GM23338 (cell line): ENCODE measurements at regions not wholly inside any gene's neighbourhood (a gene's known extent, or its start where the extent isn't known, plus 50 kb on each side); places are given as distances from the start of the nearest gene placed in this dataset.
A peak's percentile ranks its signal among the peaks of the same experiment; 100 is the strongest.

ENCODE experiments used
- ATAC-seq: fragments of 200-7000 bp; cut with Tn5 transposase; 3 replicates; pipeline ENCODE4 v1.9.1; 2020
- DNase-seq: peaks from one replicate; pipeline ENCODE4 v3.0.0-alpha.2; 2015; ENCODE audit warnings: low spot score
- H2AFZ ChIP-seq: fragments of 200-600 bp; sonication (generic); 2 replicates; pipeline ENCODE4 v1.8.0; 2016; ENCODE audit warnings: antibody characterized with exemption, mild to moderate bottlenecking, moderate library complexity
- H3F3A ChIP-seq: fragments of 200-600 bp; sonication (generic); replicated peaks from 2 replicates; pipeline ENCODE4 v1.8.0; 2017; ENCODE audit warnings: antibody characterized with exemption, mixed run types, low read depth
- H3K27ac ChIP-seq: fragments of 200-600 bp; sonication (generic); 2 replicates; pipeline ENCODE4 v1.6.1; 2016; ENCODE audit warnings: low read depth
- H3K27me3 ChIP-seq: fragments of 200-600 bp; sonication (generic); 2 replicates; pipeline ENCODE4 v1.8.0; 2016; ENCODE audit warnings: mild to moderate bottlenecking, mixed run types, moderate library complexity; ENCODE audit not compliant: insufficient read depth
- H3K36me3 ChIP-seq: fragments of 200-600 bp; sonication (generic); 2 replicates; pipeline ENCODE4 v1.8.0; 2016; ENCODE audit warnings: mild to moderate bottlenecking; ENCODE audit not compliant: insufficient read depth
- H3K4me1 ChIP-seq: fragments of 200-600 bp; sonication (generic); 2 replicates; pipeline ENCODE4 v1.8.0; 2016; ENCODE audit warnings: mild to moderate bottlenecking, moderate library complexity; ENCODE audit not compliant: insufficient read depth
- H3K4me2 ChIP-seq: fragments of 200-600 bp; sonication (generic); 2 replicates; pipeline ENCODE4 v1.7.1; 2017; ENCODE audit warnings: mixed run types
- H3K4me3 ChIP-seq: fragments of 200-600 bp; sonication (generic); 2 replicates; pipeline ENCODE4 v1.6.1; 2016; ENCODE audit warnings: mixed run types
- H3K79me2 ChIP-seq: fragments of 200-600 bp; sonication (generic); replicated peaks from 2 replicates; pipeline ENCODE4 v1.8.0; 2017; ENCODE audit warnings: mild to moderate bottlenecking; ENCODE audit not compliant: insufficient read depth
- H3K9me2 ChIP-seq: fragments of 200-600 bp; sonication (generic); 2 replicates; pipeline ENCODE4 v1.8.0; 2017; ENCODE audit not compliant: insufficient read depth
- H4K20me1 ChIP-seq: fragments of 200-600 bp; sonication (generic); replicated peaks from 2 replicates; pipeline ENCODE4 v1.8.0; 2017; ENCODE audit warnings: mild to moderate bottlenecking; ENCODE audit not compliant: insufficient read depth
- H3K27ac Mint-ChIP-seq: 2 replicates; pipeline ENCODE4 v1.8.0; 2020; ENCODE audit warnings: inconsistent platforms, mild to moderate bottlenecking, moderate library complexity, mixed read lengths
- H3K27me3 Mint-ChIP-seq: 3 replicates; pipeline ENCODE4 v1.8.0; 2022; ENCODE audit warnings: low read depth, mild to moderate bottlenecking, moderate library complexity, mixed read lengths, inconsistent platforms; ENCODE audit not compliant: insufficient read depth, poor library complexity
- H3K36me3 Mint-ChIP-seq: 3 replicates; pipeline ENCODE4 v1.8.0; 2021; ENCODE audit warnings: low read depth, mild to moderate bottlenecking, inconsistent platforms, moderate library complexity, mixed read lengths
- H3K4me1 Mint-ChIP-seq: 3 replicates; pipeline ENCODE4 v1.8.0; 2020; ENCODE audit warnings: mild to moderate bottlenecking, inconsistent platforms, mixed read lengths
- H3K4me3 Mint-ChIP-seq: 3 replicates; pipeline ENCODE4 v1.8.0; 2021; ENCODE audit warnings: moderate library complexity, mild to moderate bottlenecking, inconsistent platforms, mixed read lengths
- H3K9me3 Mint-ChIP-seq: 3 replicates; pipeline ENCODE4 v1.8.0; 2020; ENCODE audit warnings: moderate library complexity, mild to moderate bottlenecking, inconsistent platforms, mixed read lengths
- CREB1 ChIP-seq: fragments of 250-450 bp; sonication (Bioruptor Pico); IDR thresholded peaks from 2 replicates; pipeline ENCODE4 v1.5.0; 2020; ENCODE audit warnings: low read depth, mild to moderate bottlenecking, moderate library complexity
- EZH2 ChIP-seq: fragments of 200-600 bp; sonication (generic); IDR thresholded peaks from one replicate; pipeline ENCODE4 v1.8.0; 2017; ENCODE audit warnings: antibody characterized with exemption, mild to moderate bottlenecking, low read depth; ENCODE audit not compliant: unreplicated experiment
- EZH2phosphoT487 ChIP-seq: fragments of 200-600 bp; sonication (generic); IDR thresholded peaks from one replicate; pipeline ENCODE4 v1.8.1; 2018; ENCODE audit warnings: antibody characterized with exemption; ENCODE audit not compliant: unreplicated experiment
- JUNB ChIP-seq: IDR thresholded peaks from one replicate; pipeline ENCODE4 v1.6.1; 2016; ENCODE audit warnings: antibody characterized with exemption; ENCODE audit not compliant: unreplicated experiment
- NANOG ChIP-seq: IDR thresholded peaks from 2 replicates; pipeline ENCODE4 v1.6.1; 2016; ENCODE audit warnings: antibody characterized with exemption, borderline replicate concordance
- ZNF114 ChIP-seq: fragments of 250-450 bp; sonication (Bioruptor Pico); IDR thresholded peaks from 2 replicates; pipeline ENCODE4 v1.5.0; 2020; ENCODE audit warnings: mild to moderate bottlenecking, moderate library complexity
- ZNF331 ChIP-seq: fragments of 250-450 bp; sonication (Bioruptor Pico); IDR thresholded peaks from 2 replicates; pipeline ENCODE4 v1.5.0; 2020; ENCODE audit warnings: low read depth, mild to moderate bottlenecking, moderate library complexity
- TF ChIP-seq, protein P1 (sequence below): IDR thresholded peaks from 2 replicates; pipeline ENCODE4 v1.6.1; 2016; ENCODE audit warnings: antibody characterized with exemption
- TF ChIP-seq, protein P2 (sequence below): fragments of 250-450 bp; sonication (Bioruptor Pico); IDR thresholded peaks from 2 replicates; pipeline ENCODE4 v1.5.0; 2020; ENCODE audit warnings: mild to moderate bottlenecking, moderate library complexity
- TF ChIP-seq, protein P3 (sequence below), 2 experiments: fragments of 200-600 bp in 1 of 2; sonication (generic) in 1 of 2; conservative IDR thresholded peaks; 2 replicates each; pipeline versions ENCODE4 v1.5.1 to v1.6.1; 2016 to 2017; ENCODE audit warnings: antibody characterized with exemption in 2 of 2, low read depth in 2 of 2, mild to moderate bottlenecking in 2 of 2, moderate library complexity in 1 of 2

DNA sequence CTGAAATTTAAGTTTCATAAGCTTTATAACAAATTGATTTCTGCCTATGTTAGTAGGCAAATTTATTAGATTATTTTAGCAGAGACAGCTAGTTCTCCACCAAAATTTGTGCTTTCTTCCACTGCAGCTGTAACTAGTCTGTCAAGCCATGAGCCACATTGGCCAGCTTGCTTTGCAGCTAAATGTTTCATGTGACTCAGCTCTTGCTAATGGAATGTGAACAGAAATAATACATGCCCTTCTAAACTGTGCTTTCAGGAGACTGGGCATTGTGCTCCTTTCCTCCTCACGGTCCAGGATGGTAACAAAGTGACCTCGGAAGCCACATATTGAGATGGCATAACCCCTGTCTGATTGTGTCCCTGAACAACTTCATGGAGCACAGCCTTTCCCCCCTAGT lies 51.3 kb upstream of the KPNA4 start:
- Histone ChIP-seq H3K36me3 (no peaks in the 10 kb centered on the region), H2AFZ (0 out of 2 replicates have a peak overlapping the region, but pooled peaks have one; percentile 29), H4K20me1 (no peaks in the 10 kb centered on the region), H3K4me1 (no peaks in the 10 kb centered on the region), H3F3A (no peaks in the 10 kb centered on the region), H3K27ac (no peak overlapping the region), H3K79me2 (no peaks in the 10 kb centered on the region), H3K27me3 (no peaks in the 10 kb centered on the region), H3K4me2 (no peak overlapping the region), H3K9me2 (no peaks in the 10 kb centered on the region), H3K4me3 (no peak overlapping the region)
- ATAC-seq (no peak), DNase-seq (no peak)
- TF ChIP-seq NANOG = no peak
- TF ChIP-seq, protein P1, sequence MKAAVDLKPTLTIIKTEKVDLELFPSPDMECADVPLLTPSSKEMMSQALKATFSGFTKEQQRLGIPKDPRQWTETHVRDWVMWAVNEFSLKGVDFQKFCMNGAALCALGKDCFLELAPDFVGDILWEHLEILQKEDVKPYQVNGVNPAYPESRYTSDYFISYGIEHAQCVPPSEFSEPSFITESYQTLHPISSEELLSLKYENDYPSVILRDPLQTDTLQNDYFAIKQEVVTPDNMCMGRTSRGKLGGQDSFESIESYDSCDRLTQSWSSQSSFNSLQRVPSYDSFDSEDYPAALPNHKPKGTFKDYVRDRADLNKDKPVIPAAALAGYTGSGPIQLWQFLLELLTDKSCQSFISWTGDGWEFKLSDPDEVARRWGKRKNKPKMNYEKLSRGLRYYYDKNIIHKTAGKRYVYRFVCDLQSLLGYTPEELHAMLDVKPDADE = no peak
- no peak for TF ChIP-seq JUNB
- TF ChIP-seq, protein P2, sequence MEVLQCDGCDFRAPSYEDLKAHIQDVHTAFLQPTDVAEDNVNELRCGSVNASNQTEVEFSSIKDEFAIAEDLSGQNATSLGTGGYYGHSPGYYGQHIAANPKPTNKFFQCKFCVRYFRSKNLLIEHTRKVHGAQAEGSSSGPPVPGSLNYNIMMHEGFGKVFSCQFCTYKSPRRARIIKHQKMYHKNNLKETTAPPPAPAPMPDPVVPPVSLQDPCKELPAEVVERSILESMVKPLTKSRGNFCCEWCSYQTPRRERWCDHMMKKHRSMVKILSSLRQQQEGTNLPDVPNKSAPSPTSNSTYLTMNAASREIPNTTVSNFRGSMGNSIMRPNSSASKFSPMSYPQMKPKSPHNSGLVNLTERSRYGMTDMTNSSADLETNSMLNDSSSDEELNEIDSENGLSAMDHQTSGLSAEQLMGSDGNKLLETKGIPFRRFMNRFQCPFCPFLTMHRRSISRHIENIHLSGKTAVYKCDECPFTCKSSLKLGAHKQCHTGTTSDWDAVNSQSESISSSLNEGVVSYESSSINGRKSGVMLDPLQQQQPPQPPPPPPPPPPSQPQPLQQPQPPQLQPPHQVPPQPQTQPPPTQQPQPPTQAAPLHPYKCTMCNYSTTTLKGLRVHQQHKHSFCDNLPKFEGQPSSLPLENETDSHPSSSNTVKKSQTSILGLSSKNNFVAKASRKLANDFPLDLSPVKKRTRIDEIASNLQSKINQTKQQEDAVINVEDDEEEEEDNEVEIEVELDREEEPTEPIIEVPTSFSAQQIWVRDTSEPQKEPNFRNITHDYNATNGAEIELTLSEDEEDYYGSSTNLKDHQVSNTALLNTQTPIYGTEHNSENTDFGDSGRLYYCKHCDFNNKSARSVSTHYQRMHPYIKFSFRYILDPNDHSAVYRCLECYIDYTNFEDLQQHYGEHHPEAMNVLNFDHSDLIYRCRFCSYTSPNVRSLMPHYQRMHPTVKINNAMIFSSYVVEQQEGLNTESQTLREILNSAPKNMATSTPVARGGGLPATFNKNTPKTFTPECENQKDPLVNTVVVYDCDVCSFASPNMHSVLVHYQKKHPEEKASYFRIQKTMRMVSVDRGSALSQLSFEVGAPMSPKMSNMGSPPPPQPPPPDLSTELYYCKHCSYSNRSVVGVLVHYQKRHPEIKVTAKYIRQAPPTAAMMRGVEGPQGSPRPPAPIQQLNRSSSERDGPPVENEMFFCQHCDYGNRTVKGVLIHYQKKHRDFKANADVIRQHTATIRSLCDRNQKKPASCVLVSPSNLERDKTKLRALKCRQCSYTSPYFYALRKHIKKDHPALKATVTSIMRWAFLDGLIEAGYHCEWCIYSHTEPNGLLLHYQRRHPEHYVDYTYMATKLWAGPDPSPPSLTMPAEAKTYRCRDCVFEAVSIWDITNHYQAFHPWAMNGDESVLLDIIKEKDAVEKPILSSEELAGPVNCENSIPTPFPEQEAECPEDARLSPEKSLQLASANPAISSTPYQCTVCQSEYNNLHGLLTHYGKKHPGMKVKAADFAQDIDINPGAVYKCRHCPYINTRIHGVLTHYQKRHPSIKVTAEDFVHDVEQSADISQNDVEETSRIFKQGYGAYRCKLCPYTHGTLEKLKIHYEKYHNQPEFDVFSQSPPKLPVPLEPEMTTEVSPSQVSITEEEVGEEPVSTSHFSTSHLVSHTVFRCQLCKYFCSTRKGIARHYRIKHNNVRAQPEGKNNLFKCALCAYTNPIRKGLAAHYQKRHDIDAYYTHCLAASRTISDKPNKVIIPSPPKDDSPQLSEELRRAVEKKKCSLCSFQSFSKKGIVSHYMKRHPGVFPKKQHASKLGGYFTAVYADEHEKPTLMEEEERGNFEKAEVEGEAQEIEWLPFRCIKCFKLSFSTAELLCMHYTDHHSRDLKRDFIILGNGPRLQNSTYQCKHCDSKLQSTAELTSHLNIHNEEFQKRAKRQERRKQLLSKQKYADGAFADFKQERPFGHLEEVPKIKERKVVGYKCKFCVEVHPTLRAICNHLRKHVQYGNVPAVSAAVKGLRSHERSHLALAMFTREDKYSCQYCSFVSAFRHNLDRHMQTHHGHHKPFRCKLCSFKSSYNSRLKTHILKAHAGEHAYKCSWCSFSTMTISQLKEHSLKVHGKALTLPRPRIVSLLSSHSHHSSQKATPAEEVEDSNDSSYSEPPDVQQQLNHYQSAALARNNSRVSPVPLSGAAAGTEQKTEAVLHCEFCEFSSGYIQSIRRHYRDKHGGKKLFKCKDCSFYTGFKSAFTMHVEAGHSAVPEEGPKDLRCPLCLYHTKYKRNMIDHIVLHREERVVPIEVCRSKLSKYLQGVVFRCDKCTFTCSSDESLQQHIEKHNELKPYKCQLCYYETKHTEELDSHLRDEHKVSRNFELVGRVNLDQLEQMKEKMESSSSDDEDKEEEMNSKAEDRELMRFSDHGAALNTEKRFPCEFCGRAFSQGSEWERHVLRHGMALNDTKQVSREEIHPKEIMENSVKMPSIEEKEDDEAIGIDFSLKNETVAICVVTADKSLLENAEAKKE (CRISPR knock-in tag) = no peak
- no peak for TF ChIP-seq EZH2
- TF ChIP-seq EZH2phosphoT487 = no peak
- TF ChIP-seq, protein P3, sequence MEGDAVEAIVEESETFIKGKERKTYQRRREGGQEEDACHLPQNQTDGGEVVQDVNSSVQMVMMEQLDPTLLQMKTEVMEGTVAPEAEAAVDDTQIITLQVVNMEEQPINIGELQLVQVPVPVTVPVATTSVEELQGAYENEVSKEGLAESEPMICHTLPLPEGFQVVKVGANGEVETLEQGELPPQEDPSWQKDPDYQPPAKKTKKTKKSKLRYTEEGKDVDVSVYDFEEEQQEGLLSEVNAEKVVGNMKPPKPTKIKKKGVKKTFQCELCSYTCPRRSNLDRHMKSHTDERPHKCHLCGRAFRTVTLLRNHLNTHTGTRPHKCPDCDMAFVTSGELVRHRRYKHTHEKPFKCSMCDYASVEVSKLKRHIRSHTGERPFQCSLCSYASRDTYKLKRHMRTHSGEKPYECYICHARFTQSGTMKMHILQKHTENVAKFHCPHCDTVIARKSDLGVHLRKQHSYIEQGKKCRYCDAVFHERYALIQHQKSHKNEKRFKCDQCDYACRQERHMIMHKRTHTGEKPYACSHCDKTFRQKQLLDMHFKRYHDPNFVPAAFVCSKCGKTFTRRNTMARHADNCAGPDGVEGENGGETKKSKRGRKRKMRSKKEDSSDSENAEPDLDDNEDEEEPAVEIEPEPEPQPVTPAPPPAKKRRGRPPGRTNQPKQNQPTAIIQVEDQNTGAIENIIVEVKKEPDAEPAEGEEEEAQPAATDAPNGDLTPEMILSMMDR (conservative IDR thresholded peaks at IDR 0.05; ENCODE audit: low read depth in 2 of 2) = no peak
- no peak for TF ChIP-seq CREB1 (CRISPR knock-in tag)
- no peak for TF ChIP-seq ZNF331 (CRISPR knock-in tag)
- TF ChIP-seq ZNF114 = no peak
- Mint-ChIP-seq H3K4me1 (no peaks in the 10 kb centered on the region), H3K9me3 (no peaks in the 10 kb centered on the region; the same call in 2 of the 3 replicates), H3K4me3 (no peak overlapping the region), H3K36me3 (no peaks in the 10 kb centered on the region), H3K27me3 (peaks cover 2% of the 10 kb centered on the region), H3K27ac (no peak overlapping the region)
